CD14-positive monocyte (primary cell): ENCODE measurements at regions not wholly inside any gene's neighbourhood (a gene's known extent, or its start where the extent isn't known, plus 50 kb on each side); places are given as distances from the start of the nearest gene placed in this dataset.

ENCODE experiments used
- DNase-seq, 3 donors: peaks; one replicate each; pipeline ENCODE4 v3.0.0-alpha.2; 2011 to 2022
- H2AFZ ChIP-seq: 2 replicates; pipeline ENCODE4 v1.6.0; 2012; ENCODE audit warnings: mild to moderate bottlenecking, low read depth, low read length, inconsistent platforms; ENCODE audit not compliant: insufficient read depth, poor library complexity, severe bottlenecking
- H3K27ac ChIP-seq, 2 donors: 1 replicate in 1 of 2; 2 replicates in 1 of 2; pipeline ENCODE4 v1.5.1; 2012 to 2013; ENCODE audit warnings: low read length in 2 of 2, control low read depth in 1 of 2, inconsistent platforms in 1 of 2, low read depth in 1 of 2, mild to moderate bottlenecking in 1 of 2
- H3K27me3 ChIP-seq, 2 donors: one replicate each; pipeline versions ENCODE4 v1.6.0 to v1.6.1; 2011 to 2013; ENCODE audit warnings: low read length in 2 of 2; ENCODE audit not compliant: control insufficient read depth in 2 of 2, insufficient read depth in 2 of 2
- H3K36me3 ChIP-seq, 2 donors: replicated peaks in 1 of 2; 1 replicate in 1 of 2; 2 replicates in 1 of 2; pipeline versions ENCODE4 v1.5.1 to v1.6.1; 2012 to 2013; ENCODE audit warnings: low read length in 2 of 2, control low read depth in 1 of 2, inconsistent platforms in 1 of 2, mild to moderate bottlenecking in 1 of 2; ENCODE audit not compliant: insufficient read depth in 2 of 2, control insufficient read depth in 1 of 2
- H3K4me1 ChIP-seq, 2 donors: 1 replicate in 1 of 2; 2 replicates in 1 of 2; pipeline versions ENCODE4 v1.5.1 to v1.6.1; 2012 to 2013; ENCODE audit warnings: low read length in 2 of 2, control low read depth in 1 of 2, inconsistent platforms in 1 of 2, mild to moderate bottlenecking in 1 of 2, moderate library complexity in 1 of 2; ENCODE audit not compliant: insufficient read depth in 2 of 2, control insufficient read depth in 1 of 2
- H3K4me2 ChIP-seq: replicated peaks from 2 replicates; pipeline ENCODE3; 2012; ENCODE audit warnings: low read length, moderate library complexity, mild to moderate bottlenecking; ENCODE audit not compliant: poor library complexity, severe bottlenecking; ENCODE audit errors: extremely low read depth
- H3K4me3 ChIP-seq, 3 experiments: fragments of 200-600 bp in 1 of 3; sonication (generic) in 1 of 3; replicated peaks in 1 of 3; 1 replicate in 2 of 3; 2 replicates in 1 of 3; pipeline ENCODE4 v1.5.1; 2011 to 2013; ENCODE audit warnings: low read length in 3 of 3, mild to moderate bottlenecking in 3 of 3, control low read depth in 2 of 3, low read depth in 2 of 3, inconsistent platforms in 1 of 3, moderate library complexity in 1 of 3
- H3K79me2 ChIP-seq: 2 replicates; pipeline ENCODE4 v1.6.0; 2012; ENCODE audit warnings: mild to moderate bottlenecking, control low read depth, inconsistent platforms, low read length, moderate library complexity; ENCODE audit not compliant: insufficient read depth
- H3K9ac ChIP-seq: 2 replicates; pipeline ENCODE4 v1.6.0; 2017; ENCODE audit warnings: low read length, mild to moderate bottlenecking; ENCODE audit not compliant: insufficient read depth, poor library complexity, severe bottlenecking
- H3K9me3 ChIP-seq, 2 donors: replicated peaks in 1 of 2; 1 replicate in 1 of 2; 2 replicates in 1 of 2; pipeline versions ENCODE4 v1.5.1 to v1.6.1; 2012 to 2013; ENCODE audit warnings: low read length in 2 of 2, control low read depth in 1 of 2; ENCODE audit not compliant: control insufficient read depth in 1 of 2, insufficient read depth in 1 of 2
- H4K20me1 ChIP-seq: 2 replicates; pipeline ENCODE4 v1.6.0; 2012; ENCODE audit warnings: mild to moderate bottlenecking, low read length, control low read depth, moderate library complexity; ENCODE audit not compliant: insufficient read depth
- H3K27ac Mint-ChIP-seq, 7 donors: one replicate each; pipeline ENCODE4 v1.8.0; 2020; ENCODE audit warnings: mild to moderate bottlenecking in 7 of 7, mixed read lengths in 7 of 7, moderate library complexity in 6 of 7, inconsistent platforms in 2 of 7
- H3K27me3 Mint-ChIP-seq, 3 donors: one replicate each; pipeline ENCODE4 v1.8.0; 2021 to 2022; ENCODE audit warnings: low read depth in 3 of 3, mild to moderate bottlenecking in 3 of 3, mixed read lengths in 3 of 3, moderate library complexity in 3 of 3, inconsistent platforms in 1 of 3
- H3K36me3 Mint-ChIP-seq, 2 donors: one replicate each; pipeline ENCODE4 v1.8.0; 2020; ENCODE audit warnings: mixed read lengths in 2 of 2, inconsistent platforms in 1 of 2, mild to moderate bottlenecking in 1 of 2
- H3K4me1 Mint-ChIP-seq: one replicate; pipeline ENCODE4 v1.8.0; 2020; ENCODE audit warnings: mild to moderate bottlenecking, mixed read lengths
- H3K4me3 Mint-ChIP-seq, 2 donors: one replicate each; pipeline ENCODE4 v1.8.0; 2020; ENCODE audit warnings: mild to moderate bottlenecking in 2 of 2, mixed read lengths in 2 of 2, moderate library complexity in 1 of 2
- H3K9me3 Mint-ChIP-seq, 7 donors: one replicate each; pipeline ENCODE4 v1.8.0; 2020 to 2022; ENCODE audit warnings: mixed read lengths in 7 of 7, mild to moderate bottlenecking in 6 of 7, moderate library complexity in 6 of 7, inconsistent platforms in 2 of 7
- WGBS: methylation state at CpG from one replicate; pipeline ENCODE4 v1.1.5; 2013; ENCODE audit warnings: missing lambda C conversion rate; ENCODE audit not compliant: insufficient coverage; 5-methylcytosine and 5-hydroxymethylcytosine counted together
- intact Hi-C, 2 donors: fragments of 100-400 bp; cut with micrococcal nuclease; formaldehyde crosslinking; loops; one replicate each; pipeline versions ENCODE4 v1.15.0 to v1.15.1; 2023
- TF ChIP-seq, protein P1 (sequence below): fragments of 200-600 bp; IDR thresholded peaks from one replicate; pipeline ENCODE4 v1.8.0; 2022; ENCODE audit warnings: antibody characterized with exemption, mild to moderate bottlenecking

DNA sequence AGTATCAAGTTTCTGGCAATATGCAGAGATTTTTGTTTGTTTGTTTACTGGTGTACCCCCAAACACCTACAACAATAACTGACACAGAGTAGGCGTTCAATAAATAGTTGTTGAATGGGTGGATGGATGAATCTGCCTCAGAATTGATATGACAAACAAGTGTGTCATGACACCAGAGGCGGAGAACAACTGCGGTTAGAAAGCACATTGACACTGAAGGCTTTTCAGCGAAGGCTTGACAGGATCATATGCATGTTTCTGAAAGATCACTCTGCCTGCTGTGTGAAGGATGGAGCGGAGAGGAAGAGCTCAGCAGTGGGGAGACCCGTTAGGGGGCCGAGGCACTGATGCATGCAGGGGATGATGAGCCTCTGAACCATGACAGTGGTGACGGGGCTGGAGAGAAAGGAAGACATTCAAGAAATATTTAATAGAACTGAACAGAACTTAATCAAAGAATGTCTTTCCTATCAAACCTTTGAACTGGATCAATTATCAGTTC lies 108.5 kb upstream of the USP47 start:
- Mint-ChIP-seq H3K27me3 (peaks cover 1 to 6% (median 6%) of the 10 kb centered on the region in 3 donors), H3K4me3 (no peak overlapping the region), H3K36me3 (no peaks in the 10 kb centered on the region), H3K4me1 (no peaks in the 10 kb centered on the region), H3K27ac (no peak overlapping the region), H3K9me3 (peaks cover 0 to 2% (median 0%) of the 10 kb centered on the region in 7 donors)
- Histone ChIP-seq H3K4me3 (no peak overlapping the region), H3K9me3 (no peaks in the 10 kb centered on the region), H3K4me2 (no peak overlapping the region), H3K9ac (no peak overlapping the region), H2AFZ (no peak overlapping the region), H3K36me3 (no peaks in the 10 kb centered on the region), H3K27ac (no peak overlapping the region), H4K20me1 (no peaks in the 10 kb centered on the region), H3K27me3 (no peaks in the 10 kb centered on the region), H3K79me2 (no peaks in the 10 kb centered on the region), H3K4me1 (no peaks in the 10 kb centered on the region)
- TF ChIP-seq, protein P1, sequence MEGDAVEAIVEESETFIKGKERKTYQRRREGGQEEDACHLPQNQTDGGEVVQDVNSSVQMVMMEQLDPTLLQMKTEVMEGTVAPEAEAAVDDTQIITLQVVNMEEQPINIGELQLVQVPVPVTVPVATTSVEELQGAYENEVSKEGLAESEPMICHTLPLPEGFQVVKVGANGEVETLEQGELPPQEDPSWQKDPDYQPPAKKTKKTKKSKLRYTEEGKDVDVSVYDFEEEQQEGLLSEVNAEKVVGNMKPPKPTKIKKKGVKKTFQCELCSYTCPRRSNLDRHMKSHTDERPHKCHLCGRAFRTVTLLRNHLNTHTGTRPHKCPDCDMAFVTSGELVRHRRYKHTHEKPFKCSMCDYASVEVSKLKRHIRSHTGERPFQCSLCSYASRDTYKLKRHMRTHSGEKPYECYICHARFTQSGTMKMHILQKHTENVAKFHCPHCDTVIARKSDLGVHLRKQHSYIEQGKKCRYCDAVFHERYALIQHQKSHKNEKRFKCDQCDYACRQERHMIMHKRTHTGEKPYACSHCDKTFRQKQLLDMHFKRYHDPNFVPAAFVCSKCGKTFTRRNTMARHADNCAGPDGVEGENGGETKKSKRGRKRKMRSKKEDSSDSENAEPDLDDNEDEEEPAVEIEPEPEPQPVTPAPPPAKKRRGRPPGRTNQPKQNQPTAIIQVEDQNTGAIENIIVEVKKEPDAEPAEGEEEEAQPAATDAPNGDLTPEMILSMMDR, result no peak
- WGBS, result 100% methylated on average over 4 of the region's 8 CpGs
- intact Hi-C loops, result no loop called here
- no peak for DNase-seq

DNA sequence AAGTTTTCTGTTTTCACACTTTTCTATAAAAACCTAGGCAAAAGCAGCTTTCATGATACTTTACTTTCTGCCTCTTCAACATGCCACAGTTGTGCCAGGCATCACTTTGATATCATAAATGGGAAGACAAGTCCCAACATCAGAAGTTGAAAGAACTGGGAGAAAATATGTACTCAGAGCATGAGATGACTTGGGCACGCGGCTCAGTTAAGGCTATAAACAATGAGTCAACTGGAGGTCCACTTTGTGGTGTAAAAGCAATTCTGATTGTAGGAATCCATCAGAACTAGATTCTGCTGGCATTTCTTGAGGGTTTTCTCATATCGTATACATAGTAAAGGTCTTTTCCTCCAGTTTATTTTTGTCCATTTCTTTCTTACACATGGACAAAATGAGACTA lies 109.7 kb upstream of the USP47 start:
- H3K4me2 ChIP-seq, result no peak overlapping the region
- H2AFZ ChIP-seq, result no peak overlapping the region
- no peak overlapping the region for H3K27ac ChIP-seq
- no peaks in the 10 kb centered on the region for H3K36me3 ChIP-seq
- Mint-ChIP-seq H3K36me3 (no peaks in the 10 kb centered on the region), H3K9me3 (peaks cover 0 to 2% (median 0%) of the 10 kb centered on the region in 7 donors), H3K4me1 (no peaks in the 10 kb centered on the region), H3K27ac (no peak overlapping the region), H3K4me3 (no peak overlapping the region), H3K27me3 (peaks cover 1 to 6% (median 6%) of the 10 kb centered on the region in 3 donors)
- TF ChIP-seq, protein P1, result no peak
- no peaks in the 10 kb centered on the region for H3K79me2 ChIP-seq
- no peaks in the 10 kb centered on the region for H4K20me1 ChIP-seq
- no peak overlapping the region for H3K9ac ChIP-seq
- intact Hi-C loops, result no loop called here
- H3K9me3 ChIP-seq, result no peaks in the 10 kb centered on the region
- WGBS, result 100% methylated on average over 2 of the region's 3 CpGs
- H3K4me1 ChIP-seq, result no peaks in the 10 kb centered on the region
- H3K27me3 ChIP-seq, result no peaks in the 10 kb centered on the region
- H3K4me3 ChIP-seq, result no peak overlapping the region
- DNase-seq, result no peak
